ENCODE measurements at regions not wholly inside any gene's neighbourhood (a gene's known extent, or its start where the extent isn't known, plus 50 kb on each side); places are given as distances from the start of the nearest gene placed in this dataset.

DNA sequence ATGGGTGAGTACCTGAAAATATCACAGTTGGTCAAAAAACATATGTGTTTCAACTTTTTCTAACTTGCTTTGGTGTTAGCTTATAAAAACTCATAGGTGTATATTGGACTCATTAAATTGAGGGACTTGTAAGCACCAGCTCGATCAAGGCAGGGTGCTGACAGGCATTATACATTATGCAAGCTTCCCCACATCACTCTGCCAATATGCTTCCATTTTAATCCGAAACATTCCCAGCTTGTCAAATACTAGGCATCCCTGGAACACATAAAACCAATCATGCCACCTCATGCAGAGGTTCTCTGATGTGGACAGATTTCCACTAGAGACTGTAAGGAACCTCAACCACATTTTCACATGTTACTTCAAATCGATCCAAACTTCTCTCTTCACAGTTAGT is 187.3 kb upstream of the NT5E start:
- Histone ChIP-seq H3K9me3 (replicated peaks in 1 of 2; ENCODE audit: control insufficient read depth in 1 of 2, insufficient read depth in 1 of 2, low read length in 2 of 2) (peaks cover 3 to 4% of the 10 kb centered on the region in 2 donors), H3K4me1 (ENCODE audit: control insufficient read depth in 1 of 2, insufficient read depth in 2 of 2, low read length in 2 of 2) (no peaks in the 10 kb centered on the region), H3K27me3 (ENCODE audit: control insufficient read depth in 2 of 2, insufficient read depth in 2 of 2, low read length in 2 of 2) (no peaks in the 10 kb centered on the region), H3K27ac (ENCODE audit: low read depth in 1 of 2, low read length in 2 of 2) (no peak overlapping the region), H3K79me2 (ENCODE audit: insufficient read depth, low read length) (no peaks in the 10 kb centered on the region), H4K20me1 (ENCODE audit: insufficient read depth, low read length) (no peaks in the 10 kb centered on the region), H3K36me3 (replicated peaks in 1 of 2; ENCODE audit: control insufficient read depth in 1 of 2, insufficient read depth in 2 of 2, low read length in 2 of 2) (no peaks in the 10 kb centered on the region), H3K4me2 (replicated peaks; ENCODE audit: extremely low read depth, low read length, poor library complexity, severe bottlenecking) (no peak overlapping the region), H3K4me3 (replicated peaks in 1 of 3; ENCODE audit: low read depth in 2 of 3, low read length in 3 of 3) (no peak overlapping the region), H3K9ac (ENCODE audit: insufficient read depth, low read length, poor library complexity, severe bottlenecking) (no peak overlapping the region), H2AFZ (ENCODE audit: insufficient read depth, low read depth, low read length, poor library complexity, severe bottlenecking) (no peak overlapping the region)
- 78% methylated on average over 2 of the region's 3 CpGs for WGBS (ENCODE audit: insufficient coverage)
- intact Hi-C loops (cut with micrococcal nuclease) = no loop called here
- DNase-seq = no peak
- H3K4me3 Mint-ChIP-seq = no peak overlapping the region
- no peaks in the 10 kb centered on the region for H3K27me3 Mint-ChIP-seq (ENCODE audit: low read depth in 3 of 3)
- H3K4me1 Mint-ChIP-seq = no peaks in the 10 kb centered on the region
- H3K9me3 Mint-ChIP-seq = peaks cover 0 to 7% (median 2%) of the 10 kb centered on the region in 7 donors
- TF ChIP-seq, protein P1, sequence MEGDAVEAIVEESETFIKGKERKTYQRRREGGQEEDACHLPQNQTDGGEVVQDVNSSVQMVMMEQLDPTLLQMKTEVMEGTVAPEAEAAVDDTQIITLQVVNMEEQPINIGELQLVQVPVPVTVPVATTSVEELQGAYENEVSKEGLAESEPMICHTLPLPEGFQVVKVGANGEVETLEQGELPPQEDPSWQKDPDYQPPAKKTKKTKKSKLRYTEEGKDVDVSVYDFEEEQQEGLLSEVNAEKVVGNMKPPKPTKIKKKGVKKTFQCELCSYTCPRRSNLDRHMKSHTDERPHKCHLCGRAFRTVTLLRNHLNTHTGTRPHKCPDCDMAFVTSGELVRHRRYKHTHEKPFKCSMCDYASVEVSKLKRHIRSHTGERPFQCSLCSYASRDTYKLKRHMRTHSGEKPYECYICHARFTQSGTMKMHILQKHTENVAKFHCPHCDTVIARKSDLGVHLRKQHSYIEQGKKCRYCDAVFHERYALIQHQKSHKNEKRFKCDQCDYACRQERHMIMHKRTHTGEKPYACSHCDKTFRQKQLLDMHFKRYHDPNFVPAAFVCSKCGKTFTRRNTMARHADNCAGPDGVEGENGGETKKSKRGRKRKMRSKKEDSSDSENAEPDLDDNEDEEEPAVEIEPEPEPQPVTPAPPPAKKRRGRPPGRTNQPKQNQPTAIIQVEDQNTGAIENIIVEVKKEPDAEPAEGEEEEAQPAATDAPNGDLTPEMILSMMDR (IDR thresholded peaks at IDR 0.05) = no peak
- H3K27ac Mint-ChIP-seq = no peak overlapping the region
- no peaks in the 10 kb centered on the region for H3K36me3 Mint-ChIP-seq

DNA sequence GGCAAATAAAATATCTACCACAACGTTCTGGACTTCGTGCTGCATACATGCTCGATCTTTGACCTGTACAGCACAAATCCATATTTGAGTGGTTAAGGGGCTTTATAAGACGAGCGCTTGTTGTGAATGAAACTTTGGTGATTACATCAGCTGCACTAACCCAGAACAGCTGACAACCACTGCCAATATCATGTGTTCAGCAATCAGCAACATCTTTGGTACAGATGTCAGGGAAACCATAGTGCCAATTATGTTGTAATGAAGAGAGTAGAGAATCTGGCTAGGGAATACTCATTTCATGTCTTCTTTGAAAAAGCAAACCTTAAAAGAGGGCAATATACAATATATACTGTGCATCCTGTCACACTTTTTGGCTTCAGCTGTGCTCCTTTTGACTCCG is 188.6 kb upstream of the NT5E start:
- TF ChIP-seq, protein P1 (IDR thresholded peaks at IDR 0.05) = no peak
- Mint-ChIP-seq H3K4me3 (no peak overlapping the region), H3K36me3 (no peaks in the 10 kb centered on the region), H3K27me3 (ENCODE audit: low read depth in 3 of 3) (peaks cover 0 to 2% (median 0%) of the 10 kb centered on the region in 3 donors), H3K9me3 (peaks cover 0 to 6% (median 2%) of the 10 kb centered on the region in 7 donors), H3K4me1 (no peaks in the 10 kb centered on the region), H3K27ac (no peak overlapping the region)
- no peak overlapping the region for H3K4me3 ChIP-seq (replicated peaks in 1 of 3; ENCODE audit: low read depth in 2 of 3, low read length in 3 of 3)
- H3K9ac ChIP-seq (ENCODE audit: insufficient read depth, low read length, poor library complexity, severe bottlenecking) = no peak overlapping the region
- no peak overlapping the region for H3K4me2 ChIP-seq (replicated peaks; ENCODE audit: extremely low read depth, low read length, poor library complexity, severe bottlenecking)
- DNase-seq = no peak
- H3K4me1 ChIP-seq (ENCODE audit: control insufficient read depth in 1 of 2, insufficient read depth in 2 of 2, low read length in 2 of 2) = no peaks in the 10 kb centered on the region
- H2AFZ ChIP-seq (ENCODE audit: insufficient read depth, low read depth, low read length, poor library complexity, severe bottlenecking) = no peak overlapping the region
- no peaks in the 10 kb centered on the region for H4K20me1 ChIP-seq (ENCODE audit: insufficient read depth, low read length)
- intact Hi-C loops (cut with micrococcal nuclease) = no loop called here
- no peaks in the 10 kb centered on the region for H3K36me3 ChIP-seq (replicated peaks in 1 of 2; ENCODE audit: control insufficient read depth in 1 of 2, insufficient read depth in 2 of 2, low read length in 2 of 2)
- H3K27me3 ChIP-seq (ENCODE audit: control insufficient read depth in 2 of 2, insufficient read depth in 2 of 2, low read length in 2 of 2) = no peaks in the 10 kb centered on the region
- H3K79me2 ChIP-seq (ENCODE audit: insufficient read depth, low read length) = no peaks in the 10 kb centered on the region
- no CpG with 5 or more reads among the region's 6 CpGs for WGBS (ENCODE audit: insufficient coverage)
- H3K27ac ChIP-seq (ENCODE audit: low read depth in 1 of 2, low read length in 2 of 2) = no peak overlapping the region
- H3K9me3 ChIP-seq (replicated peaks in 1 of 2; ENCODE audit: control insufficient read depth in 1 of 2, insufficient read depth in 1 of 2, low read length in 2 of 2) = peaks cover 0 to 3% of the 10 kb centered on the region in 2 donors

Data from CD14-positive monocyte (primary cell).